Lower lobe of right lung (tissue), 2 donors: ENCODE measurements at regions not wholly inside any gene's neighbourhood (a gene's known extent, or its start where the extent isn't known, plus 50 kb on each side); places are given as distances from the start of the nearest gene placed in this dataset.

Experiments used
- ATAC-seq, 2 donors: fragments of 200-7000 bp; cut with Tn5 transposase; one replicate each; pipeline ENCODE4 v1.9.1; 2020 to 2022; ENCODE audit warnings: mild to moderate bottlenecking in 2 of 2, moderate library complexity in 2 of 2
- DNase-seq: peaks from one replicate; pipeline ENCODE4 v3.0.0-alpha.2; 2020
- H3K27ac ChIP-seq: fragments of 200-600 bp; one replicate; pipeline ENCODE4 v1.8.0; 2022
- H3K27me3 ChIP-seq: fragments of 200-600 bp; one replicate; pipeline ENCODE4 v1.8.0; 2022; ENCODE audit warnings: low read depth
- H3K36me3 ChIP-seq: fragments of 200-600 bp; one replicate; pipeline ENCODE4 v1.8.0; 2022; ENCODE audit warnings: mild to moderate bottlenecking
- H3K4me1 ChIP-seq: fragments of 200-600 bp; one replicate; pipeline ENCODE4 v1.8.0; 2022
- H3K4me3 ChIP-seq: fragments of 200-600 bp; one replicate; pipeline ENCODE4 v1.8.0; 2022; ENCODE audit warnings: mild to moderate bottlenecking
- H3K9me3 ChIP-seq: fragments of 200-600 bp; one replicate; pipeline ENCODE4 v1.8.0; 2022
- intact Hi-C: fragments of 100-400 bp; cut with DNase I; formaldehyde crosslinking; loops from one replicate; pipeline ENCODE4 v1.11.0; 2022
- TF ChIP-seq, protein P1 (sequence below): fragments of 200-600 bp; IDR thresholded peaks from one replicate; pipeline ENCODE4 v1.8.0; 2022; ENCODE audit warnings: antibody characterized with exemption, mild to moderate bottlenecking
- donor health status: DM: no; HTN: yes; CAD: no; lungs with severe emphysema.

DNA sequence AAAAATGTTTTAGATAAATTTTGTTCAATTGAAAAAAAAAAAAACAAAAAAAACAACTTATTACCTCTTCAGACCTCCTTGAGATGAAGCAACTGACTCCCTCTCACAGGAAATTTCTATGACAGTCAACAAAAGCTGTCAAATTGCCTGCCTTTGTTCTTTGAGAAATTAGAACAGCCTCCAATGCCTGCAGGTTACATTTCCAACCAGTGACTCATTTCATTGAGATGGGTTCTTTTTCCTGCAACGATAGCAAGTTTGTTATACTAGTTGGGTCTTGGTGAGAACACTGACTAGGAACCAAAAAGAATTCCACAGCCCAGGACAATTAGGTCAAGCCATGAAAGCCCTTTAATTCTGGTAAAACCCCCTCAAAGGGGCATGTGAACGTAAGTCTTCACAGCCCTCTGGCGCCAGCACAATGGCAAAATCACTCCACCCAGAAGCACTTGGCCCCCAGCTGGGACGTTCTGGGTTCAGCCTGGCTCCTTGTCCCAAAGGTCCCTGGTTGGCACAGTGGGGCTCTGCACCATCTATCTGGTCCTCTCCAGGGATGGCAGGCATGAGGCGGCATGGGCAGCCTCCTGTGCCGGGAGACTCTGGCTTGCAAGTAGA is 87.0 kb downstream of the SPP2 start:
- intact Hi-C loops: no loop called here
- Histone ChIP-seq H3K9me3 (no peaks in the 10 kb centered on the region), H3K4me1 (peaks cover 5% of the 10 kb centered on the region), H3K4me3 (no peak overlapping the region), H3K36me3 (no peaks in the 10 kb centered on the region), H3K27ac (no peak overlapping the region), H3K27me3 (no peaks in the 10 kb centered on the region)
- TF ChIP-seq, protein P1, sequence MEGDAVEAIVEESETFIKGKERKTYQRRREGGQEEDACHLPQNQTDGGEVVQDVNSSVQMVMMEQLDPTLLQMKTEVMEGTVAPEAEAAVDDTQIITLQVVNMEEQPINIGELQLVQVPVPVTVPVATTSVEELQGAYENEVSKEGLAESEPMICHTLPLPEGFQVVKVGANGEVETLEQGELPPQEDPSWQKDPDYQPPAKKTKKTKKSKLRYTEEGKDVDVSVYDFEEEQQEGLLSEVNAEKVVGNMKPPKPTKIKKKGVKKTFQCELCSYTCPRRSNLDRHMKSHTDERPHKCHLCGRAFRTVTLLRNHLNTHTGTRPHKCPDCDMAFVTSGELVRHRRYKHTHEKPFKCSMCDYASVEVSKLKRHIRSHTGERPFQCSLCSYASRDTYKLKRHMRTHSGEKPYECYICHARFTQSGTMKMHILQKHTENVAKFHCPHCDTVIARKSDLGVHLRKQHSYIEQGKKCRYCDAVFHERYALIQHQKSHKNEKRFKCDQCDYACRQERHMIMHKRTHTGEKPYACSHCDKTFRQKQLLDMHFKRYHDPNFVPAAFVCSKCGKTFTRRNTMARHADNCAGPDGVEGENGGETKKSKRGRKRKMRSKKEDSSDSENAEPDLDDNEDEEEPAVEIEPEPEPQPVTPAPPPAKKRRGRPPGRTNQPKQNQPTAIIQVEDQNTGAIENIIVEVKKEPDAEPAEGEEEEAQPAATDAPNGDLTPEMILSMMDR: no peak
- ATAC-seq (peak in 1 of 2 donors; percentile 38), DNase-seq (no peak)

DNA sequence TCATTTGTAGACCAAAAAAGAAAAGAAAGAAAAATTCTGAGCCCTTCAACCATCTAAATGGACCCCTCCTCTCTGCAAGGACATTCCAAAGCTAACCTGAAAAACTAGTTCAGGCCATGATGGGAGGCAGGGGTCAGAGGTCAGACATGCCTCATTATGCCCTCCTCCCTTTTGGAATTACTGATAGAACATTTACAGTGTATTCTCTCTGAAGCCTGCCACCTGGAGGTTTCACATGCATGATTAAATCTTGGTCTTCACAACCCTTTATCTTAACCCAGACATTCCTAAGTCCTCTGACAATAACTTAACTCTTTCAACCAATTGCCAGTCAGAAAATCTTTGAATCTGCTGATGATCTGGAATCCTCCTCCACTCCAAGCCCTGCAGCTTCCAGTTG is 86.0 kb downstream of the SPP2 start:
- H3K27me3 ChIP-seq: no peaks in the 10 kb centered on the region
- no peaks in the 10 kb centered on the region for H3K9me3 ChIP-seq
- intact Hi-C loops: no loop called here
- no peak overlapping the region for H3K4me3 ChIP-seq
- H3K36me3 ChIP-seq: no peaks in the 10 kb centered on the region
- DNase-seq (no peak), ATAC-seq (no peak)
- peaks cover 5% of the 10 kb centered on the region for H3K4me1 ChIP-seq
- no peak overlapping the region for H3K27ac ChIP-seq
- TF ChIP-seq, protein P1: no peak

DNA sequence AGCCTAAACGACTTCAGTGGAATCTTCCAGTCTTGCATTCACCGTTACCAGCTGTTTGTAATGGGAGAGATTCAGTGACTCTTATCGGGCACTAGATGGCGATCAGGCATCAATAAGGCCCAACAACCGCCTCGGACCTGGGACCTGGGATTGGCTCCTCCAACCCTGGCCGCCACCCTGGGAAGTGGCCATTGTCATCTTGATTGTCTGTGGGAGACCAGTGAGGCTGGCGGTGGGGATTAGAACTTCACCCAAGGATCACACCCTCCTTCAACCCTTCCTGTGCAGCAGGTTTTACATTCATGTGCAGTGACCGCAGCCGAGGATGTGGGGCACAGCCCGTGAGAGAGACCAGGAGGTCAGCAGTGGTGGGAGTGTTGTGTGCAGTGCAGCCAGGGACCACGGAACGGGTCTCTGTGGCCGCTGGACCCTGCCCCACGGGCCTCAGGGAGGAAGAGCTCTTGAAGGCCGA is 85.3 kb downstream of the SPP2 start:
- Histone ChIP-seq H3K4me1 (peaks cover 5% of the 10 kb centered on the region), H3K9me3 (no peaks in the 10 kb centered on the region), H3K4me3 (no peak overlapping the region), H3K36me3 (no peaks in the 10 kb centered on the region), H3K27ac (no peak overlapping the region), H3K27me3 (no peaks in the 10 kb centered on the region)
- TF ChIP-seq, protein P1: peak; percentile 74
- peak; percentile 66 for DNase-seq
- intact Hi-C loops: no loop called here
- ATAC-seq: peak; percentile 77 to 86

DNA sequence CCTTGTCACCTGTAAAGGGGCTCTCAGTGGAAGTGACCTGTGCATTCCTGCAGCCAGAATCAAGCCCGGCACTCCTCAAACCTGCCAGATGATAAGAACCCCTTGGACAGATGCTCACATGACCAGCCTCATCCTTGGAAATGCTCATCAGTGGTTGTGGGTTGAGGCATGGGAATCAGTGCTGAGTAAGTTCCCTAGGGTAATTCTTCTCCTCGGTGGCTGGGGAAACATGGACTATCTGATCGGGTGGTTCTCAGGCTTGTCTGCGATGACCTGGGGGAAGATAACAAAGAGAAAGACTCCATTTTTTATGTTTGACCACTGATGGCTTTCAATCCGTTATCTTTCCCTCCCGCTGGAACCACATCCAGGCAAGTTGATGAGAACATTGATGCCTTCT is 84.0 kb downstream of the SPP2 start:
- Histone ChIP-seq H3K36me3 (no peaks in the 10 kb centered on the region), H3K27ac (no peak overlapping the region), H3K9me3 (no peaks in the 10 kb centered on the region), H3K4me3 (no peak overlapping the region), H3K27me3 (no peaks in the 10 kb centered on the region), H3K4me1 (peaks cover 5% of the 10 kb centered on the region)
- intact Hi-C loops: no loop called here
- ATAC-seq (no peak), DNase-seq (no peak)
- TF ChIP-seq, protein P1: no peak

DNA sequence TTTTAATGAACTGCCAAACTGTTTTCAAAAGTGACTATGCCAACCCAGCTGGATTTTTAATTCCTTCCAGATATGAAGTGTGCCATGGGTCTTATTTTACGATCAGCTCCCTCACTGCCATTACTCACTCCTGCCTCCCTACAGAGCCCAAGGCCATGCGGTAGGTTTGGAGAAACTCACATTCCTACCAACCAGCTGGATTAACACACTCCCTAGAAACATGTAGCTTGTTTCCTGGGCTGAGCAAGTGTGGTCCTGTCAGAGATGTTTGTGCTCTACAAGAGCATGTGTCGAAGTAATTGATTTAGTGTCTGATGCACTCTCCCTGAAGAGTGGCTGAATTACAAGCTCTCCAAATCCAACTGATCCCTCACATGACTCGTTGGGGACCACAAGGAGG is 82.5 kb downstream of the SPP2 start:
- Histone ChIP-seq H3K27ac (no peak overlapping the region), H3K4me3 (no peak overlapping the region), H3K36me3 (no peaks in the 10 kb centered on the region), H3K4me1 (peaks cover 5% of the 10 kb centered on the region), H3K9me3 (no peaks in the 10 kb centered on the region), H3K27me3 (no peaks in the 10 kb centered on the region)
- TF ChIP-seq, protein P1: no peak
- ATAC-seq (no peak), DNase-seq (no peak)
- intact Hi-C loops: no loop called here
